Endothelial cell of umbilical vein (primary cell): ENCODE measurements at regions not wholly inside any gene's neighbourhood (a gene's known extent, or its start where the extent isn't known, plus 50 kb on each side); places are given as distances from the start of the nearest gene placed in this dataset.

ENCODE experiments used
- BruUV-seq: library from RNA; stranded (reverse); fragments of 400-500 nt; replicated peaks from 2 replicates; lab custom pipeline; 2021; lab: Mats Ljungman, UMichigan
- CTCF ChIA-PET: fragments of 300-600, 350-600 bp; sonication (Branson Sonifier 250); formaldehyde crosslinking; loops from one replicate; lab custom pipeline; 2021; ENCODE audit warnings: antibody characterized with exemption, inconsistent platforms; lab: Charles Lee
- POLR2A ChIA-PET: fragments of 300-600, 350-600 bp; sonication (Branson Sonifier 250); formaldehyde crosslinking; loops from one replicate; lab custom pipeline; 2021; ENCODE audit warnings: antibody characterized with exemption, inconsistent platforms; lab: Charles Lee
- DNase-seq: peaks from one replicate; pipeline ENCODE4 v3.0.0-alpha.2; 2011; ENCODE audit warnings: low read depth, low spot score
- FAIRE-seq: peaks from 2 replicates; lab custom pipeline; 2011; peaks lifted over from hg19 to GRCh38; lab: Jason Lieb, UNC
- H2AFZ ChIP-seq: 2 replicates; pipeline ENCODE4 v1.6.0; 2012; ENCODE audit warnings: low read depth, low read length, control low read depth, inconsistent platforms
- H3K27ac ChIP-seq: 2 replicates; pipeline ENCODE4 v1.5.1; 2011; ENCODE audit warnings: low read depth, mild to moderate bottlenecking, control low read depth, low read length, moderate library complexity; ENCODE audit not compliant: insufficient read depth
- H3K27me3 ChIP-seq, 2 experiments: 2 replicates each; pipeline versions ENCODE4 v1.6.0 to v1.6.1; 2011; ENCODE audit warnings: low read length in 2 of 2, mixed read lengths in 1 of 2; ENCODE audit not compliant: control insufficient read depth in 2 of 2, insufficient read depth in 2 of 2
- H3K36me3 ChIP-seq, 2 experiments: 2 replicates in 1 of 2; 3 replicates in 1 of 2; pipeline ENCODE4 v1.5.1; 2011; ENCODE audit warnings: low read length in 2 of 2, mild to moderate bottlenecking in 1 of 2, moderate library complexity in 1 of 2; ENCODE audit not compliant: control insufficient read depth in 2 of 2, insufficient read depth in 2 of 2; ENCODE audit errors: extremely low read depth in 1 of 2
- H3K4me1 ChIP-seq: 3 replicates; pipeline ENCODE4 v1.5.1; 2011; ENCODE audit warnings: mild to moderate bottlenecking, low read length; ENCODE audit not compliant: control insufficient read depth, insufficient read depth; ENCODE audit errors: extremely low read depth
- H3K4me2 ChIP-seq: 2 replicates; pipeline ENCODE4 v1.6.1; 2011; ENCODE audit warnings: low read length, control low read depth, mixed read lengths; ENCODE audit not compliant: insufficient read depth
- H3K4me3 ChIP-seq, 3 experiments: fragments of 200-600 bp in 1 of 3; sonication (generic), shearing (Covaris generic) in 1 of 3; replicated peaks in 1 of 3; 2 replicates each; pipeline ENCODE4 v1.5.1; 2011 to 2016; ENCODE audit warnings: control low read depth in 3 of 3, low read length in 3 of 3, mild to moderate bottlenecking in 2 of 3, inconsistent platforms in 1 of 3, low read depth in 1 of 3, moderate library complexity in 1 of 3; ENCODE audit not compliant: insufficient read depth in 1 of 3
- H3K79me2 ChIP-seq: 2 replicates; pipeline ENCODE4 v1.6.0; 2012; ENCODE audit warnings: low read length, inconsistent platforms; ENCODE audit not compliant: control insufficient read depth, insufficient read depth
- H3K9ac ChIP-seq: replicated peaks from 2 replicates; pipeline ENCODE3; 2011; ENCODE audit warnings: low read length, control low read depth; ENCODE audit not compliant: insufficient read depth; ENCODE audit errors: extremely low read depth
- H3K9me1 ChIP-seq: replicated peaks from 3 replicates; pipeline ENCODE4 v1.6.0; 2011; ENCODE audit warnings: mild to moderate bottlenecking, low read length; ENCODE audit not compliant: control insufficient read depth, insufficient read depth; ENCODE audit errors: extremely low read depth
- H3K9me3 ChIP-seq: replicated peaks from 2 replicates; pipeline ENCODE4 v1.5.1; 2012; ENCODE audit warnings: low read length, inconsistent platforms; ENCODE audit not compliant: control insufficient read depth, insufficient read depth
- H4K20me1 ChIP-seq: replicated peaks from 2 replicates; pipeline ENCODE3; 2011; ENCODE audit warnings: mild to moderate bottlenecking, low read length; ENCODE audit not compliant: control insufficient read depth, insufficient read depth; ENCODE audit errors: extremely low read depth
- EZH2 ChIP-seq: IDR thresholded peaks from 2 replicates; pipeline ENCODE4 v1.6.1; 2012; ENCODE audit warnings: borderline replicate concordance, low read depth, mild to moderate bottlenecking, moderate library complexity, low read length, inconsistent platforms; ENCODE audit not compliant: severe bottlenecking
- GATA2 ChIP-seq: IDR thresholded peaks from 2 replicates; pipeline ENCODE4 v1.7.0; 2011; ENCODE audit warnings: low read depth, mild to moderate bottlenecking, moderate library complexity, mixed read lengths, low read length; ENCODE audit not compliant: insufficient read length, insufficient read depth
- MAX ChIP-seq: IDR thresholded peaks from 2 replicates; pipeline ENCODE4 v1.6.1; 2011; ENCODE audit not compliant: insufficient read depth, insufficient read length
- MYC ChIP-seq: IDR thresholded peaks from one replicate; pipeline ENCODE4 v1.6.1; 2011; ENCODE audit warnings: mild to moderate bottlenecking, low read depth, low read length
- POLR2A ChIP-seq: IDR thresholded peaks from 2 replicates; pipeline ENCODE4 v1.6.1; 2012; ENCODE audit warnings: low read depth, mild to moderate bottlenecking, control low read depth, low read length
- POLR2AphosphoS5 ChIP-seq: IDR thresholded peaks from 2 replicates; pipeline ENCODE4 v1.6.1; 2012; ENCODE audit warnings: low read depth, mild to moderate bottlenecking, control low read depth, low read length, moderate library complexity; ENCODE audit not compliant: insufficient read depth
- dilution Hi-C: fragments of 300-500 bp; cut with MboI; formaldehyde crosslinking; loops from one replicate; pipeline ENCODE4 v1.15.0; 2019; ENCODE audit warnings: low sequenced_read_pairs; ENCODE audit not compliant: extremely low pct_ligation_motif_present
- intact Hi-C: fragments of 100-400 bp; cut with micrococcal nuclease; formaldehyde crosslinking; loops from one replicate; pipeline ENCODE4 v1.10.0; 2022
- TF ChIP-seq, protein P1 (sequence below), 2 donors: IDR thresholded peaks; 1 replicate in 1 of 2; 2 replicates in 1 of 2; pipeline ENCODE4 v1.5.1; 2011; ENCODE audit warnings: low read length in 2 of 2, mild to moderate bottlenecking in 2 of 2, moderate library complexity in 2 of 2, control low read depth in 1 of 2, inconsistent platforms in 1 of 2, low read depth in 1 of 2; ENCODE audit not compliant: insufficient read depth in 1 of 2; ENCODE audit errors: extremely low read depth in 1 of 2

GRCh38 chr9:135326633-135327152, 152.9 kb upstream of the PPP1R26 start:
- H3K27me3 ChIP-seq, result no peaks in the 10 kb centered on the region
- no peaks in the 10 kb centered on the region for H3K9me1 ChIP-seq
- no peak overlapping the region for H2AFZ ChIP-seq
- no peaks in the 10 kb centered on the region for H3K79me2 ChIP-seq
- ChIA-PET CTCF (no interaction called here), POLR2A (no interaction called here)
- no peaks in the 10 kb centered on the region for H3K4me1 ChIP-seq
- no peak overlapping the region for H3K4me2 ChIP-seq
- no peaks in the 10 kb centered on the region for H4K20me1 ChIP-seq
- H3K9me3 ChIP-seq, result no peaks in the 10 kb centered on the region
- no peak overlapping the region for H3K4me3 ChIP-seq
- no TSS peak for BruUV-seq
- H3K9ac ChIP-seq, result no peak overlapping the region
- H3K36me3 ChIP-seq, result no peaks in the 10 kb centered on the region
- no peak overlapping the region for H3K27ac ChIP-seq
- TF ChIP-seq POLR2AphosphoS5, result no peak
- no peak for TF ChIP-seq MYC
- TF ChIP-seq, protein P1, sequence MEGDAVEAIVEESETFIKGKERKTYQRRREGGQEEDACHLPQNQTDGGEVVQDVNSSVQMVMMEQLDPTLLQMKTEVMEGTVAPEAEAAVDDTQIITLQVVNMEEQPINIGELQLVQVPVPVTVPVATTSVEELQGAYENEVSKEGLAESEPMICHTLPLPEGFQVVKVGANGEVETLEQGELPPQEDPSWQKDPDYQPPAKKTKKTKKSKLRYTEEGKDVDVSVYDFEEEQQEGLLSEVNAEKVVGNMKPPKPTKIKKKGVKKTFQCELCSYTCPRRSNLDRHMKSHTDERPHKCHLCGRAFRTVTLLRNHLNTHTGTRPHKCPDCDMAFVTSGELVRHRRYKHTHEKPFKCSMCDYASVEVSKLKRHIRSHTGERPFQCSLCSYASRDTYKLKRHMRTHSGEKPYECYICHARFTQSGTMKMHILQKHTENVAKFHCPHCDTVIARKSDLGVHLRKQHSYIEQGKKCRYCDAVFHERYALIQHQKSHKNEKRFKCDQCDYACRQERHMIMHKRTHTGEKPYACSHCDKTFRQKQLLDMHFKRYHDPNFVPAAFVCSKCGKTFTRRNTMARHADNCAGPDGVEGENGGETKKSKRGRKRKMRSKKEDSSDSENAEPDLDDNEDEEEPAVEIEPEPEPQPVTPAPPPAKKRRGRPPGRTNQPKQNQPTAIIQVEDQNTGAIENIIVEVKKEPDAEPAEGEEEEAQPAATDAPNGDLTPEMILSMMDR (IDR thresholded peaks at IDR 0.05; ENCODE audit: extremely low read depth in 1 of 2, insufficient read depth in 1 of 2, low read depth in 1 of 2, low read length in 2 of 2), result no peak
- no peak for TF ChIP-seq EZH2
- no peak for TF ChIP-seq MAX
- TF ChIP-seq POLR2A, result no peak
- no peak for TF ChIP-seq GATA2
- FAIRE-seq (no peak), DNase-seq (no peak)
- intact Hi-C loops (no loop called here), dilution Hi-C loops (no loop called here)
